WTC11 (cell line): ENCODE measurements at regions not wholly inside any gene's neighbourhood (a gene's known extent, or its start where the extent isn't known, plus 50 kb on each side); places are given as distances from the start of the nearest gene placed in this dataset.

Source experiments
- ATAC-seq: fragments of 200-7000 bp; cut with Tn5 transposase; 2 replicates; pipeline ENCODE4 v1.10.0; 2021; ENCODE audit warnings: mild to moderate bottlenecking, moderate library complexity
- CTCF ChIA-PET: fragments of 300-600 bp; sonication (Branson Sonifier 250); formaldehyde crosslinking; loops from one replicate; lab custom pipeline; 2021; ENCODE audit warnings: antibody characterized with exemption; lab: Charles Lee
- POLR2A ChIA-PET: fragments of 350-600 bp; sonication (Branson Sonifier 250); formaldehyde crosslinking; loops from one replicate; lab custom pipeline; 2021; ENCODE audit warnings: antibody characterized with exemption; lab: Charles Lee
- DNase-seq: peaks from one replicate; pipeline ENCODE4 v3.0.0; 2021; ENCODE audit warnings: low spot score
- H3K27ac Mint-ChIP-seq: 2 replicates; pipeline ENCODE4 v1.8.0; 2021; ENCODE audit warnings: mixed read lengths
- H3K27me3 Mint-ChIP-seq: 2 replicates; pipeline ENCODE4 v1.8.0; 2021; ENCODE audit warnings: low read depth, mild to moderate bottlenecking, moderate library complexity, mixed read lengths
- H3K36me3 Mint-ChIP-seq: 2 replicates; pipeline ENCODE4 v1.8.0; 2021; ENCODE audit warnings: mixed read lengths
- H3K4me1 Mint-ChIP-seq: 2 replicates; pipeline ENCODE4 v1.8.0; 2022; ENCODE audit warnings: mixed read lengths
- H3K4me3 Mint-ChIP-seq: 2 replicates; pipeline ENCODE4 v1.8.0; 2021; ENCODE audit warnings: mild to moderate bottlenecking, moderate library complexity, mixed read lengths
- H3K9me3 Mint-ChIP-seq: 2 replicates; pipeline ENCODE4 v1.8.0; 2021; ENCODE audit warnings: mixed read lengths
- CDX4 ChIP-seq: fragments of 250-450 bp; sonication (Bioruptor Pico); IDR thresholded peaks from 2 replicates; pipeline ENCODE4 v1.9.0; 2021; ENCODE audit warnings: moderate library complexity, mild to moderate bottlenecking, inconsistent platforms, borderline replicate concordance
- ESRRA ChIP-seq: sonication (generic); formaldehyde crosslinking; IDR thresholded peaks from 2 replicates; pipeline ENCODE4 v1.8.1; 2022; ENCODE audit warnings: mild to moderate bottlenecking, missing genetic modification reagents, borderline replicate concordance
- ETV6 ChIP-seq: sonication (generic); formaldehyde crosslinking; IDR thresholded peaks from 2 replicates; pipeline ENCODE4 v1.8.1; 2022; ENCODE audit warnings: mild to moderate bottlenecking, missing genetic modification reagents
- MXD4 ChIP-seq: fragments of 250-450 bp; sonication (Bioruptor Pico); IDR thresholded peaks from 2 replicates; pipeline ENCODE4 v1.8.0; 2021; ENCODE audit warnings: mild to moderate bottlenecking, moderate library complexity, borderline replicate concordance
- NFYB ChIP-seq: sonication (generic); formaldehyde crosslinking; conservative IDR thresholded peaks from 2 replicates; pipeline ENCODE4 v1.8.0; 2022; ENCODE audit warnings: low read depth, missing genetic modification reagents
- NR2C2 ChIP-seq: sonication (generic); formaldehyde crosslinking; IDR thresholded peaks from 2 replicates; pipeline ENCODE4 v1.8.0; 2022; ENCODE audit warnings: mild to moderate bottlenecking, missing genetic modification reagents
- OVOL2 ChIP-seq: fragments of 250-450 bp; sonication (Bioruptor Pico); IDR thresholded peaks from 2 replicates; pipeline ENCODE4 v1.9.0; 2021; ENCODE audit warnings: mild to moderate bottlenecking, borderline replicate concordance
- PRDM15 ChIP-seq: sonication (generic); formaldehyde crosslinking; IDR thresholded peaks from 2 replicates; pipeline ENCODE4 v1.8.0; 2022; ENCODE audit warnings: missing genetic modification reagents
- RELA ChIP-seq: sonication (generic); formaldehyde crosslinking; IDR thresholded peaks from 2 replicates; pipeline ENCODE4 v1.8.1; 2022; ENCODE audit warnings: missing genetic modification reagents, mild to moderate bottlenecking, borderline replicate concordance
- STAT6 ChIP-seq: sonication (generic); formaldehyde crosslinking; conservative IDR thresholded peaks from 2 replicates; pipeline ENCODE4 v1.8.1; 2023; ENCODE audit warnings: mild to moderate bottlenecking, low read depth, missing genetic modification reagents, moderate library complexity
- TCF7 ChIP-seq: sonication (generic); formaldehyde crosslinking; IDR thresholded peaks from 2 replicates; pipeline ENCODE4 v1.8.0; 2022; ENCODE audit warnings: mild to moderate bottlenecking, low read depth, missing genetic modification reagents, moderate library complexity
- TP53 ChIP-seq: sonication (generic); formaldehyde crosslinking; IDR thresholded peaks from 2 replicates; pipeline ENCODE4 v1.8.1; 2023; ENCODE audit warnings: mild to moderate bottlenecking, missing genetic modification reagents
- ZNF138 ChIP-seq: sonication (generic); formaldehyde crosslinking; conservative IDR thresholded peaks from 2 replicates; pipeline ENCODE4 v1.8.1; 2022; ENCODE audit warnings: mild to moderate bottlenecking, moderate library complexity, missing genetic modification reagents
- ZNF232 ChIP-seq: sonication (generic); formaldehyde crosslinking; IDR thresholded peaks from 2 replicates; pipeline ENCODE4 v1.8.0; 2022; ENCODE audit warnings: mild to moderate bottlenecking, missing genetic modification reagents
- ZNF416 ChIP-seq: fragments of 250-450 bp; sonication (Bioruptor Pico); IDR thresholded peaks from 2 replicates; pipeline ENCODE4 v1.9.0; 2021; ENCODE audit warnings: mild to moderate bottlenecking, inconsistent platforms
- ZNF425 ChIP-seq: fragments of 250-450 bp; sonication (Bioruptor Pico); conservative IDR thresholded peaks from 2 replicates; pipeline ENCODE4 v1.9.0; 2021; ENCODE audit warnings: mild to moderate bottlenecking
- TF ChIP-seq, protein P1 (sequence below): fragments of 250-450 bp; sonication (Bioruptor Pico); IDR thresholded peaks from 2 replicates; pipeline ENCODE4 v1.8.0; 2021; ENCODE audit warnings: mild to moderate bottlenecking
- TF ChIP-seq, protein P2 (sequence below): sonication (generic); formaldehyde crosslinking; IDR thresholded peaks from 2 replicates; pipeline ENCODE4 v1.8.1; 2023; ENCODE audit warnings: mild to moderate bottlenecking, missing genetic modification reagents
- TF ChIP-seq, protein P3 (sequence below): sonication (generic); formaldehyde crosslinking; conservative IDR thresholded peaks from 2 replicates; pipeline ENCODE4 v1.8.1; 2022; ENCODE audit warnings: mild to moderate bottlenecking, missing genetic modification reagents

DNA sequence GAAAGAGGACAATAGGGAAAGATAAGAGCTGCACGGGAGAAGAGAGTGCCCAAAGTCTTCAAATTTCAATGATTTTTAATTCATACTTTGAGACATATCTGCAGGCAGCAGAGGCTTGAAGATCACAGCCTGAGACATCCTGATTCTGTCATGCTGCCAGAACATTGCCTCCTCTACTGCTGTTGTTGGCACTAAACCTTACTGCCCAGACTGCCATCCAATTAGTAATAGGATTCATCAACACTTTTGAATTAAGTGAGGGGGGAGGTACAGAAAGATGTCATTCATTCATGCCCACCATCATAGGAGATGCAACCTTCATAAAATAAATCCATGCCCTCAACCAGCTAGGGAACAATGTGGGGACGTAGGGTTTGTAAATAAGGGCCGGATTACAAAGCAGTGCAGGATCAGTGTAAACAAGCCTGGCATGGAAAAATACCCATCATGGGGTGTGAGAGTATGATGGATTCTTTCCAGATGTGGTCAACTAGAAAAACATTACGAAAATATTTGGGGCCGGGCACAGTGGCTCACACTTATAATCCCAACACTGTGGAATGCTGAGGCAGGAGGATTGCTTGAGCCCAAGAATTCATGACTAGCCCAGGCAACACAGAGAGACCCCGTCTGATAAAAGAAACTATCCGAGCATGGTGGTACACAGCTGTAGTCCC is 122.1 kb upstream of the DAPK1 start:
- Mint-ChIP-seq H3K4me3 (no peak overlapping the region), H3K27ac (no peak overlapping the region), H3K4me1 (peaks cover 49% of the 10 kb centered on the region), H3K9me3 (no peaks in the 10 kb centered on the region), H3K27me3 (no peaks in the 10 kb centered on the region; the same call in 1 of the 2 replicates), H3K36me3 (no peaks in the 10 kb centered on the region)
- DNase-seq (no peak), ATAC-seq (no peak)
- ChIA-PET POLR2A (interaction anchor here (0.6 to 1.2 kb wide), 2 partner anchors 11 to 37 kb away, joined by 3 to 9 read pairs; no protein-coding TSS in a partner anchor), CTCF (no interaction called here)
- TF ChIP-seq ZNF138 (no peak), ETV6 (CRISPR knock-in tag) (no peak), OVOL2 (CRISPR knock-in tag) (no peak), ESRRA (no peak), ZNF425 (no peak), NR2C2 (no peak), ZNF232 (CRISPR knock-in tag) (no peak), CDX4 (no peak), MXD4 (CRISPR knock-in tag) (no peak), PRDM15 (no peak), STAT6 (CRISPR knock-in tag) (no peak), NFYB (CRISPR knock-in tag) (no peak), RELA (CRISPR knock-in tag) (no peak), TCF7 (CRISPR knock-in tag) (no peak), ZNF416 (no peak), TP53 (CRISPR knock-in tag) (no peak)
- TF ChIP-seq, protein P1, sequence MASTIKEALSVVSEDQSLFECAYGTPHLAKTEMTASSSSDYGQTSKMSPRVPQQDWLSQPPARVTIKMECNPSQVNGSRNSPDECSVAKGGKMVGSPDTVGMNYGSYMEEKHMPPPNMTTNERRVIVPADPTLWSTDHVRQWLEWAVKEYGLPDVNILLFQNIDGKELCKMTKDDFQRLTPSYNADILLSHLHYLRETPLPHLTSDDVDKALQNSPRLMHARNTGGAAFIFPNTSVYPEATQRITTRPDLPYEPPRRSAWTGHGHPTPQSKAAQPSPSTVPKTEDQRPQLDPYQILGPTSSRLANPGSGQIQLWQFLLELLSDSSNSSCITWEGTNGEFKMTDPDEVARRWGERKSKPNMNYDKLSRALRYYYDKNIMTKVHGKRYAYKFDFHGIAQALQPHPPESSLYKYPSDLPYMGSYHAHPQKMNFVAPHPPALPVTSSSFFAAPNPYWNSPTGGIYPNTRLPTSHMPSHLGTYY (CRISPR knock-in tag), result no peak
- TF ChIP-seq, protein P2, sequence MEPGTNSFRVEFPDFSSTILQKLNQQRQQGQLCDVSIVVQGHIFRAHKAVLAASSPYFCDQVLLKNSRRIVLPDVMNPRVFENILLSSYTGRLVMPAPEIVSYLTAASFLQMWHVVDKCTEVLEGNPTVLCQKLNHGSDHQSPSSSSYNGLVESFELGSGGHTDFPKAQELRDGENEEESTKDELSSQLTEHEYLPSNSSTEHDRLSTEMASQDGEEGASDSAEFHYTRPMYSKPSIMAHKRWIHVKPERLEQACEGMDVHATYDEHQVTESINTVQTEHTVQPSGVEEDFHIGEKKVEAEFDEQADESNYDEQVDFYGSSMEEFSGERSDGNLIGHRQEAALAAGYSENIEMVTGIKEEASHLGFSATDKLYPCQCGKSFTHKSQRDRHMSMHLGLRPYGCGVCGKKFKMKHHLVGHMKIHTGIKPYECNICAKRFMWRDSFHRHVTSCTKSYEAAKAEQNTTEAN (CRISPR knock-in tag), result no peak
- TF ChIP-seq, protein P3, sequence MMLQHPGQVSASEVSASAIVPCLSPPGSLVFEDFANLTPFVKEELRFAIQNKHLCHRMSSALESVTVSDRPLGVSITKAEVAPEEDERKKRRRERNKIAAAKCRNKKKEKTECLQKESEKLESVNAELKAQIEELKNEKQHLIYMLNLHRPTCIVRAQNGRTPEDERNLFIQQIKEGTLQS (CRISPR knock-in tag), result no peak
